H1 (cell line): ENCODE measurements at regions not wholly inside any gene's neighbourhood (a gene's known extent, or its start where the extent isn't known, plus 50 kb on each side); places are given as distances from the start of the nearest gene placed in this dataset.

ENCODE experiments used
- CTCF ChIA-PET: fragments of 300-600 bp; sonication (Branson Sonifier 250); formaldehyde crosslinking; loops from one replicate; lab custom pipeline; 2021; ENCODE audit not compliant: partially characterized antibody; lab: Charles Lee
- POLR2A ChIA-PET: fragments of 300-600 bp; sonication (Branson Sonifier 250); formaldehyde crosslinking; loops from one replicate; lab custom pipeline; 2021; ENCODE audit warnings: inconsistent platforms; ENCODE audit not compliant: partially characterized antibody; lab: Charles Lee
- DNase-seq, 2 experiments: peaks; one replicate each; pipeline versions ENCODE4 v3.0.0 to v3.0.0-alpha.2; 2010 to 2022; ENCODE audit warnings: low spot score in 2 of 2, low read depth in 1 of 2, mixed read lengths in 1 of 2
- FAIRE-seq: peaks from 2 replicates; lab custom pipeline; 2011; peaks lifted over from hg19 to GRCh38; lab: Jason Lieb, UNC
- H2AFZ ChIP-seq: 2 replicates; pipeline ENCODE4 v1.8.1; 2012; ENCODE audit warnings: low read length, inconsistent platforms
- H2AK5ac ChIP-seq: 2 replicates; pipeline ENCODE4 v1.6.1; 2013; ENCODE audit warnings: low read depth, low read length
- H2BK120ac ChIP-seq: replicated peaks from 2 replicates; pipeline ENCODE3; 2013; ENCODE audit warnings: low read depth, low read length, inconsistent platforms
- H2BK12ac ChIP-seq: 2 replicates; pipeline ENCODE4 v1.6.1; 2013; ENCODE audit warnings: low read depth, low read length
- H2BK15ac ChIP-seq: 2 replicates; pipeline ENCODE4 v1.6.1; 2013; ENCODE audit warnings: low read length
- H2BK20ac ChIP-seq: 2 replicates; pipeline ENCODE4 v1.6.1; 2013; ENCODE audit warnings: low read length
- H2BK5ac ChIP-seq: 2 replicates; pipeline ENCODE4 v1.6.1; 2013; ENCODE audit warnings: low read depth, low read length
- H3K14ac ChIP-seq: 2 replicates; pipeline ENCODE4 v1.6.1; 2013; ENCODE audit warnings: inconsistent platforms; ENCODE audit not compliant: insufficient read length
- H3K18ac ChIP-seq: 2 replicates; pipeline ENCODE4 v1.6.1; 2013; ENCODE audit warnings: low read length; ENCODE audit errors: extremely low read depth
- H3K23ac ChIP-seq: 2 replicates; pipeline ENCODE4 v1.6.1; 2013; ENCODE audit warnings: inconsistent platforms; ENCODE audit not compliant: insufficient read length
- H3K23me2 ChIP-seq: 2 replicates; pipeline ENCODE4 v1.6.1; 2013; ENCODE audit warnings: low read depth, low read length
- H3K27ac ChIP-seq: 2 replicates; pipeline ENCODE4 v1.6.1; 2011; ENCODE audit warnings: low read depth, low read length, inconsistent platforms
- H3K27me3 ChIP-seq, 4 experiments: replicated peaks in 1 of 4; 1 replicate in 1 of 4; 2 replicates in 3 of 4; pipeline versions ENCODE4 v1.6.1 to v1.8.1; 2011 to 2013; ENCODE audit warnings: low read length in 3 of 4, mild to moderate bottlenecking in 3 of 4, inconsistent platforms in 2 of 4, mixed read lengths in 2 of 4, moderate library complexity in 1 of 4; ENCODE audit not compliant: control insufficient read depth in 3 of 4, insufficient read depth in 3 of 4; ENCODE audit errors: extremely low read depth in 1 of 4
- H3K36me3 ChIP-seq, 4 experiments: 2 replicates each; pipeline versions ENCODE4 v1.6.1 to v1.8.1; 2011 to 2013; ENCODE audit warnings: mild to moderate bottlenecking in 4 of 4, low read length in 3 of 4, moderate library complexity in 2 of 4, control low read depth in 1 of 4, inconsistent platforms in 1 of 4; ENCODE audit not compliant: insufficient read depth in 4 of 4, control insufficient read depth in 2 of 4
- H3K4ac ChIP-seq: replicated peaks from 2 replicates; pipeline ENCODE3; 2013; ENCODE audit warnings: low read length, low read depth, mixed read lengths, inconsistent platforms; ENCODE audit not compliant: insufficient read length
- H3K4me1 ChIP-seq, 4 experiments: replicated peaks in 1 of 4; 1 replicate in 1 of 4; 2 replicates in 3 of 4; pipeline versions ENCODE4 v1.6.1 to v1.8.1; 2011 to 2013; ENCODE audit warnings: low read length in 3 of 4, inconsistent platforms in 2 of 4, mixed read lengths in 1 of 4; ENCODE audit not compliant: insufficient read depth in 4 of 4, control insufficient read depth in 3 of 4
- H3K4me2 ChIP-seq, 2 experiments: 2 replicates each; pipeline versions ENCODE4 v1.6.1 to v1.8.1; 2011 to 2013; ENCODE audit warnings: low read depth in 2 of 2, low read length in 2 of 2, control low read depth in 1 of 2, inconsistent platforms in 1 of 2, mild to moderate bottlenecking in 1 of 2; ENCODE audit not compliant: insufficient read depth in 1 of 2
- H3K4me3 ChIP-seq, 4 experiments: fragments of 200-600, 300-600 bp in 1 of 4; sonication (generic), shearing (Covaris generic), sonication (Bioruptor Twin) in 1 of 4; 2 replicates each; pipeline versions ENCODE4 v1.5.1 to v1.8.1; 2011 to 2016; ENCODE audit warnings: low read length in 4 of 4, low read depth in 3 of 4, control low read depth in 2 of 4, inconsistent platforms in 2 of 4, mild to moderate bottlenecking in 2 of 4, mixed read lengths in 1 of 4, moderate library complexity in 1 of 4; ENCODE audit not compliant: insufficient read depth in 2 of 4; ENCODE audit errors: extremely low read depth in 1 of 4
- H3K56ac ChIP-seq: replicated peaks from 2 replicates; pipeline ENCODE3; 2013; ENCODE audit warnings: low read depth, mild to moderate bottlenecking, mixed read lengths, low read length, inconsistent platforms; ENCODE audit not compliant: insufficient read length
- H3K79me1 ChIP-seq: 2 replicates; pipeline ENCODE4 v1.6.1; 2013; ENCODE audit warnings: low read depth, low read length, control low read depth
- H3K79me2 ChIP-seq, 2 experiments: 2 replicates each; pipeline versions ENCODE4 v1.6.1 to v1.8.1; 2012 to 2013; ENCODE audit warnings: low read length in 2 of 2, mild to moderate bottlenecking in 2 of 2, inconsistent platforms in 1 of 2; ENCODE audit not compliant: insufficient read depth in 2 of 2, control insufficient read depth in 1 of 2
- H3K9ac ChIP-seq, 4 experiments: replicated peaks in 1 of 4; 1 replicate in 1 of 4; 2 replicates in 3 of 4; pipeline versions ENCODE4 v1.6.1 to v1.8.1; 2011 to 2013; ENCODE audit warnings: low read depth in 3 of 4, low read length in 3 of 4, control low read depth in 2 of 4, mild to moderate bottlenecking in 2 of 4, moderate library complexity in 2 of 4, inconsistent platforms in 1 of 4; ENCODE audit errors: extremely low read depth in 1 of 4
- H3K9me3 ChIP-seq, 2 experiments: 2 replicates each; pipeline versions ENCODE4 v1.6.1 to v1.8.1; 2012 to 2013; ENCODE audit warnings: mild to moderate bottlenecking in 2 of 2, moderate library complexity in 2 of 2, control low read depth in 1 of 2, inconsistent platforms in 1 of 2, low read depth in 1 of 2, low read length in 1 of 2, mixed read lengths in 1 of 2; ENCODE audit not compliant: insufficient read depth in 2 of 2
- H4K20me1 ChIP-seq, 2 experiments: replicated peaks in 1 of 2; 2 replicates each; pipeline versions ENCODE3 to v1.8.1; 2011 to 2013; ENCODE audit warnings: inconsistent platforms in 2 of 2, low read length in 2 of 2, mild to moderate bottlenecking in 1 of 2; ENCODE audit not compliant: insufficient read depth in 2 of 2, control insufficient read depth in 1 of 2
- H4K5ac ChIP-seq: 2 replicates; pipeline ENCODE4 v1.6.1; 2013; ENCODE audit warnings: low read length, low read depth, mixed read lengths, inconsistent platforms; ENCODE audit not compliant: insufficient read length
- H4K8ac ChIP-seq: 2 replicates; pipeline ENCODE4 v1.8.0; 2013; ENCODE audit warnings: mild to moderate bottlenecking, moderate library complexity, low read length, inconsistent platforms; ENCODE audit not compliant: insufficient read depth; ENCODE audit errors: extremely low read depth
- H4K91ac ChIP-seq: replicated peaks from 2 replicates; pipeline ENCODE3; 2013; ENCODE audit warnings: low read length, mixed read lengths, inconsistent platforms; ENCODE audit not compliant: insufficient read length
- JUND ChIP-seq: IDR thresholded peaks from 2 replicates; pipeline ENCODE4 v1.6.1; 2011; ENCODE audit warnings: mild to moderate bottlenecking, improper control_type of control experiment, low read length
- SUZ12 ChIP-seq: fragments of 200-600 bp; sonication (generic); IDR thresholded peaks from 2 replicates; pipeline ENCODE4 v1.6.1; 2012; ENCODE audit warnings: mild to moderate bottlenecking, inconsistent platforms, low read length, moderate library complexity, mixed read lengths
- WGBS, 2 experiments: shearing (Covaris generic) in 1 of 2; methylation state at CpG; one replicate each; pipeline versions ENCODE4 v1.1.6 to v1.1.7; 2013 to 2015; ENCODE audit warnings: low lambda C conversion rate in 2 of 2, mixed read lengths in 2 of 2, inconsistent platforms in 1 of 2, low coverage in 1 of 2, missing lambda C conversion rate in 1 of 2; ENCODE audit not compliant: insufficient replicate concordance in 2 of 2, insufficient coverage in 1 of 2, insufficient read length in 1 of 2; ENCODE audit errors: extremely low coverage in 1 of 2, missing lambda C conversion rate in 1 of 2; 5-methylcytosine and 5-hydroxymethylcytosine counted together

DNA sequence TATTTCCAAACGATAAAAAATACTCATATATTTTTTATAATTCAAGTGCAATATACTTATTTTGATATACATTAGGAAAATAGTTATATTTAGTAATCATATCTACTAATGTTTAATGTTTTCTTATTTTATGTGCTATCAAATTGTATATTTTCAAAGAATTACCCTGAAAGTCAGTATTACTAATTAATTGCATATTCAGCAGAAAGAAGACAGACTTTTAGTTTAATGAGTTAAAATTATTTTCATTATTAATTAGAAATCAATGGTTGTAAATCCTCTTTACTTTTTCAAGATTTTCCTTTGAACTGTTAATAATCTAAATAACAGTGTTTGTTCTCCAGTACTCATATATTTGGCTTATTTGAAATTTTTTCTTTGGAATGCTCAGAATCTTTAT is 181.3 kb upstream of the NDST4 start:
- Histone ChIP-seq H4K20me1 (no peaks in the 10 kb centered on the region), H3K4me2 (no peak overlapping the region), H3K4me1 (no peaks in the 10 kb centered on the region), H2BK15ac (no peak overlapping the region), H3K79me2 (no peaks in the 10 kb centered on the region), H3K9ac (no peak overlapping the region), H3K4ac (no peak overlapping the region), H3K36me3 (no peaks in the 10 kb centered on the region), H3K27me3 (no peaks in the 10 kb centered on the region), H2BK120ac (no peak overlapping the region), H3K23ac (no peak overlapping the region), H3K4me3 (no peak overlapping the region), H2BK12ac (no peak overlapping the region), H4K5ac (no peak overlapping the region), H3K27ac (no peak overlapping the region), H4K91ac (no peak overlapping the region), H3K14ac (no peak overlapping the region), H3K79me1 (no peaks in the 10 kb centered on the region), H3K56ac (no peak overlapping the region), H3K18ac (no peak overlapping the region)
- DNase-seq: no peak
- CTCF ChIA-PET: no interaction called here
- POLR2A ChIA-PET: no interaction called here
- no peak for FAIRE-seq
- no peak for TF ChIP-seq JUND
- TF ChIP-seq SUZ12: no peak
- TF ChIP-seq, all 59 proteins: peak for 0
- no peak overlapping the region for H2BK20ac ChIP-seq
- 87% methylated on average over 1 of the region's 1 CpG; no CpG with 5 or more reads in 1 of the 2 experiments for WGBS, 2 experiments
- H3K23me2 ChIP-seq: no peaks in the 10 kb centered on the region
- no peak overlapping the region for H2AFZ ChIP-seq
- H2AK5ac ChIP-seq: no peak overlapping the region
- no peak overlapping the region for H4K8ac ChIP-seq
- no peaks in the 10 kb centered on the region for H3K9me3 ChIP-seq
- H2BK5ac ChIP-seq: no peak overlapping the region
